Stimulated activated CD4-positive, alpha-beta T cell treated with anti-CD3 and anti-CD28 coated beads, Interleukin-12 subunit alpha, Interleukin-12 subunit beta, amount 100 ng/mL, for 48 hours (primary cell): ENCODE measurements at regions not wholly inside any gene's neighbourhood (a gene's known extent, or its start where the extent isn't known, plus 50 kb on each side); places are given as distances from the start of the nearest gene placed in this dataset.
"Not testable (repeated sequence)": the region's sequence is repeated elsewhere in the genome, so short reads cannot be mapped to it uniquely, and the experiment has no call there.

ENCODE experiments used
- DNase-seq, 3 donors: peaks; one replicate each; pipeline ENCODE4 v3.0.0-alpha.2; 2020; ENCODE audit warnings: low read depth in 2 of 3, low spot score in 1 of 3

GRCh38 chr7:96770758-96771157 is 61.1 kb upstream of the SEM1 start:
- DNase-seq: no peak

- DNase-seq: no peak
These were observed 62.6 kb upstream of the SEM1 start for GRCh38 chr7:96772139-96772694.

- DNase-seq: no peak
These were observed 63.8 kb upstream of the SEM1 start for GRCh38 chr7:96773483-96773882.

GRCh38 chr7:96774358-96774757 is 64.7 kb upstream of the SEM1 start:
- DNase-seq: no peak

- DNase-seq: no peak
These were observed 65.4 kb upstream of the SEM1 start for GRCh38 chr7:96775046-96775445.

GRCh38 chr7:96778263-96778662 is 68.6 kb upstream of the SEM1 start:
- DNase-seq: no peak

GRCh38 chr7:96781919-96782318 is 72.3 kb upstream of the SEM1 start:
- DNase-seq: no peak

GRCh38 chr7:96782686-96783298 is 73.1 kb upstream of the SEM1 start:
- not testable (repeated sequence) for DNase-seq

- DNase-seq: no peak
These were observed 75.0 kb upstream of the SEM1 start for GRCh38 chr7:96784597-96784996.

GRCh38 chr7:96786261-96786997 is 76.8 kb upstream of the SEM1 start:
- DNase-seq: no peak

- DNase-seq: no peak
These were observed 77.4 kb upstream of the SEM1 start for GRCh38 chr7:96786998-96787395.

GRCh38 chr7:96789914-96790313 is 80.3 kb upstream of the SEM1 start:
- DNase-seq: no peak

GRCh38 chr7:96792115-96792514 is 82.5 kb upstream of the SEM1 start:
- no peak for DNase-seq

- no peak for DNase-seq
These were observed 84.4 kb upstream of the SEM1 start for GRCh38 chr7:96794063-96794462.

GRCh38 chr7:96800122-96800521 is 90.5 kb upstream of the SEM1 start:
- DNase-seq: no peak

GRCh38 chr7:96800824-96801223 is 91.2 kb upstream of the SEM1 start:
- DNase-seq: no peak

- no peak for DNase-seq
These were observed 109.6 kb upstream of the SEM1 start for GRCh38 chr7:96819111-96819700.

GRCh38 chr7:96821131-96821530 is 111.5 kb upstream of the SEM1 start:
- not testable (repeated sequence) for DNase-seq

- DNase-seq: no peak
These were observed 113.2 kb upstream of the SEM1 start for GRCh38 chr7:96822824-96823223.

GRCh38 chr7:96823274-96823673 is 113.6 kb upstream of the SEM1 start:
- DNase-seq: peak in 1 of 3 donors; percentile 5

- DNase-seq: no peak
These were observed 115.0 kb upstream of the SEM1 start for GRCh38 chr7:96824686-96825085.

- DNase-seq: no peak
These were observed 115.6 kb upstream of the SEM1 start for GRCh38 chr7:96825285-96825684.
